Fibroblast of gingiva (primary cell): ENCODE measurements at regions not wholly inside any gene's neighbourhood (a gene's known extent, or its start where the extent isn't known, plus 50 kb on each side); places are given as distances from the start of the nearest gene placed in this dataset.

ENCODE experiments used
- DNase-seq: peaks from one replicate; pipeline ENCODE4 v3.0.0-alpha.2; 2011; ENCODE audit warnings: low read depth

GRCh38 chr2:181114021-181114420 is 133.6 kb downstream of the UBE2E3 start:
- no peak for DNase-seq

- no peak for DNase-seq
These were observed 135.9 kb downstream of the UBE2E3 start for GRCh38 chr2:181116261-181116660.

GRCh38 chr2:181117206-181117925 is 137.0 kb downstream of the UBE2E3 start:
- no peak for DNase-seq

- no peak for DNase-seq
These were observed 140.2 kb downstream of the UBE2E3 start for GRCh38 chr2:181120625-181121024.

DNA sequence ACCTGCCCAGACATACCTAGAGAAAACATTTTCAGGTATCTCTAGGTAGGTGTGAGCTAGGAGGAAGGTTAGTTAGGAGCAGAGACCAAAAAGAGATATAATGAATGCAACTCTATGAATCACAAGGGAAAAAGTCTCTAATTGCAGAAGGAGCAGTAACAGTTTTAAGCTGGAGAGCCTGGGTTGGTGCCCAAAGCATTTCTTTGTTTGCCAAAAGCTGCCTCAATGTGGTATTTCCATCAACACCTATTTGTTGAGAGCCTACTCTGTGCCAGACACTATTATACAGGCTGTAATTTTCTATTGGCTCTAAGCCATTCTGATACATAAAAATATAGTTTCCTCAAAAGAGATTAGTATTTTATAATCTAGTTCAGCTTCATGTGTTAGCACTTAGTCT is 141.6 kb downstream of the UBE2E3 start:
- no peak for DNase-seq

- DNase-seq: no peak
These were observed 142.2 kb downstream of the UBE2E3 start for GRCh38 chr2:181122601-181123000.

- DNase-seq: no peak
These were observed 143.4 kb downstream of the UBE2E3 start for GRCh38 chr2:181123798-181124231.

- peak; percentile 60 for DNase-seq
These were observed 144.1 kb downstream of the UBE2E3 start for GRCh38 chr2:181124497-181124896.

GRCh38 chr2:181125359-181125758 is 145.0 kb downstream of the UBE2E3 start:
- DNase-seq: no peak

GRCh38 chr2:181126311-181126868 is 146.0 kb downstream of the UBE2E3 start:
- no peak for DNase-seq

DNA sequence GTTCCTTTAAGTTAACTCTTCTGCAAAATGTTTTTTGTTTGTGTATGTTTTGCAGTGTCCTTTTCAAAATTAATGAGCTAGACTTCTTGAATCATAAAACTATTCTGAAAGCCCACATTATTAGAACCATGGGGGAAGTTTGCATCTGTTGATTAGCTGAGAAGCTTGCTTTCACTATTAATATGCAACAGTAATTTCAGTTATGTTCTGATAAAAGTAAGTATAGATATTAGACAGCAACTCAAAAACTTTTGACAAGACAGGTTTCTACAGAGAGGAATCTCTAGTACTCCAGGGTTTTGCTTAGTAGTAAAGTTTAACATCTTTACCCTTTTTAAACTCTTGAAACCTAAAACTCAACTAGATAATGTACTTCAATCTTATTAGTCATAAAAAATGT is 147.8 kb downstream of the UBE2E3 start:
- DNase-seq: no peak

GRCh38 chr2:181129364-181130056 is 149.1 kb downstream of the UBE2E3 start:
- DNase-seq: no peak

DNA sequence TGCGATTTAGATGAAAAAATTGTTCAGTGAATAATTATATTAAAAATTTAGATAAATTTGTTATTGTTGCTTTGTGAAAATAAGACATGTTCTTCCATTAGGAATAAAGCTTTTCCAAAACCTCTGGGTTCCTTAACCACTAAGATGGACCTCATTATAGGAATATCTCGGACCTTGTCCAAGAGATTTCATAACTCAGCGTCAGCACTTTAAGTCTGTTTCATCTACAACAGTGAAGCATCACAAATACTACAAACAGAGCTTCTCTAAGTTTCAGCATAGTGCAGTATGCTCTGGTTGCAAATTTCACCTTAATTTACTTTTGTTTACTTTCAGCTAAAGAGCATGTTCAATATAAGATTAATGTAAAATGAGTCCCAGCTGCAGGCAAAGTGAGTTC is 150.3 kb downstream of the UBE2E3 start:
- DNase-seq: peak; percentile 61

DNA sequence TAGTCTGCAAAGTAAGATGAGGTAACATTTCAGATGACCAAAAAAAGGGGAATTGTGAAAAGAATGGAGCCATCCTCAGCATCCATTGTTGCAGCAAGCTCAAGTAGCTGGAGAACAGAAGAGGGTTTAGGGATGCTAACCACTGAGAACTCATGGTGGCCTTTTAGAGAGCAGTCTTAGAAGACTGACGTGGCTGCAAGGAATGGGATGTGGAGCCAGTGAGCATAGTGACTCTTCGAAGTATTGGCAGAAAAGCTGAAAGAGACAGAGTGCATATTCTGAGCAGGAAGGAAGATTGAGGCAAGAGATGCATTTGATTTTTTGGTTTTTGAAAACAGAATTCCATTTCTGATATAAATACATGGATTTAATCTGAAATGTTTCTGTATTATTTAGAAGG is 151.2 kb downstream of the UBE2E3 start:
- no peak for DNase-seq

DNA sequence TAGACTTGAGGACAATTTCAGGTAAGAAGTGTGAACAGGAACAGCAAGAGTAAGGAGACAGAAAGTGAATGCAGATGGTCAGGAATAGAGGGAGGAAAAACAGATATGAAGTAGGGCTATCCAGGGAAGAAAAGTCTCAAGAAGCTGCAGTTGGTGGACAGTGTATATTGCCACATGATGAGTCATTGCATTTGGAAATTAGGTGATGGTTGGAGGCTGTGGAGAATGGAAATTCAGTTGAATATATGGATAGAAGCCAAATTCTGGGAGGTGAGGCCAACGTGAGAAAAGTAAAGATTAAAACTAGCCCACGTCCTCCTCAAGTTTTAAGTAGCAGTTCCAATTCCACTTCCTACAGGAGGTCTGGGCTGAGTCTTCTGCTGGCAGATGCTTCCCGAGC is 158.4 kb downstream of the UBE2E3 start:
- peak; percentile 26 for DNase-seq

- DNase-seq: no peak
These were observed 159.4 kb downstream of the UBE2E3 start for GRCh38 chr2:181139831-181140230.

- peak; percentile 74 for DNase-seq
These were observed 160.0 kb downstream of the UBE2E3 start for GRCh38 chr2:181140414-181140813.

GRCh38 chr2:181140928-181141327 is 160.5 kb downstream of the UBE2E3 start:
- DNase-seq: no peak

DNA sequence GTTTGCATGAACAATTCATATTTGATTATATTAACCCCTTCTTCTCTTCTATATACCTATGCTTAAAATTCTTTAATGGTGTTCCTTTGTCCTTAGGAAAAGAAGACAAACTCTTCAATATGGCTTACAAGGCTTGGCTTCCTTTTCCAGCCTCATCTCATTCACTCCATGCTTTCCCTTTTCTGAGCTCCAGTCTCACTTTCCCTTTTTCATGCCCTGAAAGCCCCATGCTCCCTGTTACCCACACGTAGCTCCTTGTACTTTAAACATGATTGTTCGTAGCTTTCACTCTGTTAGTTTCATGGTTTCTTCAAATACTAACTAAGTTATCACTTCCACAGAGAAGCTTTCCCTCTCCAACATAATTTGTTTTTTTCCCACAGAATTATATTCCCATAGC is 161.3 kb downstream of the UBE2E3 start:
- DNase-seq: no peak

GRCh38 chr2:181142514-181142913 is 162.1 kb downstream of the UBE2E3 start:
- no peak for DNase-seq

DNA sequence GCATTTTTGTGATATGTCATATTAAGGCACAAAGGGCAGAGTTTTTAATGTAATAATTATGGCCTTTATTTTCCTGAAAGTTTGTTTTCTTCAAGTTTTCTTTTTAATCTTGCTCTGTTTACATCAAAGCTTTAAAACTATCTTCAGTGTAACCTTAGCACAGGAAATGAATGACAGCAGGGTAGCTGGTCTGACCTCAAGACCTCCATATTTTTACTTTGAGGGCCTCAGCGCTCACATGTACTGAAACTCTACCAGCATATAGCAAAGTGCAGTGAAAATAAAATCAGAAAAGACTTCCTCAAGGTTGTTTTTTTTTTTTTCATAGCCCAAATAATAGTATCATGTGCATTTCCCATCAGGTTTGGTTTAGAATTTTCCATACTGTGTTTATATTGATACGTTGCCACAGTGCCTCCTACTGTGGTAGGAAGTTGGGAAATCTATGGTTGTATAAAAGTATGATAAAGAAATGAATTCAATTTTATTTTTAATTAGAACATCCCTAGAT is 163.4 kb downstream of the UBE2E3 start:
- DNase-seq: no peak

DNA sequence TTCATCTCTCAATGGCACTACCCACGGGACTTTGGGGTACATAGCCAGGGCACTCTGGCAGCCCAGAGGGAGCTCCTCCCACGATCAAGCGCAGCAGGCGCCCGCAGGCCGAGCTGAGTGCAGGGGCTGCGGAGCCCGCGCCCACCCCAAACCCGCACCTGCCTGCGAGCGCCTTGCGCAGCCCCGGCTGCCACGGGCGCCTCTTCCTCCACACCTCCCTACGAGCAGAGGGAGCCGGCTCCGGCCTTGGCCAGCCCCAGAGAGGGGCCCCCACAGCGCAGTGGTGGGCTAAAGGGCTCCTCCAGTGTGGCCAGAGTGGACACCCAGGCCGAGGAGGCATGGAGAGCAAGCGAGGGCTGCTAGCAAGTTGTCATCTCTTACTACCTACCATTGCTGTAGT is 165.2 kb downstream of the UBE2E3 start:
- no peak for DNase-seq

GRCh38 chr2:181146171-181146570 is 165.8 kb downstream of the UBE2E3 start:
- DNase-seq: no peak
